GM21576 (cell line): ENCODE measurements at regions not wholly inside any gene's neighbourhood (a gene's known extent, or its start where the extent isn't known, plus 50 kb on each side); places are given as distances from the start of the nearest gene placed in this dataset.

Experiments
- ATAC-seq: cut with Tn5 transposase; IDR thresholded peaks from one replicate; pipeline ENCODE4 v1.9.1; 2021; ENCODE audit warnings: mild to moderate bottlenecking, moderate library complexity; ENCODE audit not compliant: unreplicated experiment

DNA sequence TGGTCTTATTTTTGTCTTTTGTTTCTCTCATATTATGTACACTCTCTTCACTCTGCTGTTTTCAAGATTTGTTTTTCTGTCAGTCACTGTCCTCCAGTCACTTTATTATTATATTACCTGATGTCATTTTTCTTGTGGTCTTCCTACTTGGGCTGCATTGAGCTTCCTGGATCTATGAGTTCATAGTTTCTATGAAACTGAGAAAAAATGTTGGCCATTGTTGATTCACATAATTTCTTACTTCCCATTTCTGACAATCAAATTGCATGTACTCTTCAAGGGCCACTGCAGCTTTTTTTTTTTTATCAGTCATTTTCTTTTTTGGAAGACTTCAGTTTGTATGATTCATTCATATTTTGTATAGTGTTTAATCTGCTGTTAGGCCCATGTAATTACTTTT is 1180.6 kb upstream of the GBE1 start:
- ATAC-seq = no peak

DNA sequence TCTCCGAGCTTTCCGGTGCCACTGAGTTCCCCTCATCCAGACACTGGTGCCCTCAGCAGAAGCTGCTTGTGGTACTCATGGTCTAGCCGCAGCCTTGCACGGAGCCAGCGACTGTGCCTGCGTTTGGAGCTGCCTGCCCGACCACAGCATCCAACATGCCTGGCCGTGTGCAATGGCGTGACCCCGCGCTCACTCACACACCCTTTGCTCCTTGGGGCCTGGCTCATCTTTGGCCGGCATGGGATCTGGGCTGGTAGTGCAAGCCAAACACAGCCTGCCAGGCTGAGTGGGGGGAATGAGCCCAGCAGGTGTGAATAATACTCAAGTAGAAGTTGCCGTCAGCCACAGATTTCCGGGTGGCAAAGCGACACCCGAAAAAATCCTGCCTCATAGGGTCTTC is 1178.7 kb upstream of the GBE1 start:
- no peak for ATAC-seq

DNA sequence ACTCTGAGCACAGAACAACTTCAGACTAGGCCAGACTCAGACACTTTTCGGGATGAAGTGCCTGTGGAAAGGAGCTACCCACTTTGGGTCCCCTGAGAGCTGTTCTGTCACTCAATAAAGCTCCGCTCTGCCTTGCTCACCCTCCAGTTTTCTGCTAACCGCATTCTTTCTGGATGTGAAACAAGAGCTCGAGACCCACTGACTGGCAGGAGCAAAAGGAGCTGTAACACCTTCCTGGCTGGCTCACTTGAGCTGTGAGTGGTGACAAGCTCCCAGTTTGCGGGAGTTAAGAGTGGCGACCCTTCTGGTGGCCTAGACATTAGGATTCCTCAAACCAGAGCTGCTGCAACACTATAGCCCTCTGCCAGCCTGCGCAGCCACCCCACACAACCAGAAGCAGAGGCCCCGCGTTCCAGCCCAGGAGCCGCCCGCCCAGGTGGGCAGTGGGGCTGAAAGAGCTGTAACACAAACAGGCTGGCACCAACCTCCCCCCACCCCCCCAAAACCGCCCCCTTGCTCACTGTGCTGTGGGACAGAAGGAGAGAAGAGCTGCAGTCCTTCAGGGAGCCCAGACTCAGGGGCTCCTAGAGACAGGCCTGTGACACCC is 1178.1 kb upstream of the GBE1 start:
- ATAC-seq = no peak

DNA sequence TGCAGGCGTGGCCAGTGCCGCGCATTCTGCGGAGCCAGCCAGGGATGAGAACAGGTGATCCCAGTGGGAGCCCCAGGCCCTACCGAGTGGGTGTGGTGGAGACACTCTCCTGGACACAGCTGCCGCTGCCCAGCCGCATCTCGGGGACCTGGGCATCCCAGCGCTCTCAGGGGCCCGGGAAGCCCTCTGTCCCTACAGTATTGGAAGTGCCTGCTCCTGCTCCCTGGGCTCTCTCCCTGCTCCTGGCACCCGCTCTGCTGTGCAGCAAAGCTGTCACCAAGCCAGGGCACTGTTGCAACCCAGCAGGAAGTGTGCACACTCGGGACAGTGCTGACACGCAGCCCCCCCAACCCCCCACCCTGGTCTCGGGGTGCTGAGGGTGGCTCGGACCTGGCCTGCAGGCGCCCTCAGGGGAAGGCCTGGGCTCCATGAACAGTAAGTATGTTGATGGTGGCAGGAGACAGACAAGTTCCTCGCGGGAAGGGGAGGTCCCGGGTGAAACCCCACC is 1177.4 kb upstream of the GBE1 start:
- ATAC-seq = no peak

DNA sequence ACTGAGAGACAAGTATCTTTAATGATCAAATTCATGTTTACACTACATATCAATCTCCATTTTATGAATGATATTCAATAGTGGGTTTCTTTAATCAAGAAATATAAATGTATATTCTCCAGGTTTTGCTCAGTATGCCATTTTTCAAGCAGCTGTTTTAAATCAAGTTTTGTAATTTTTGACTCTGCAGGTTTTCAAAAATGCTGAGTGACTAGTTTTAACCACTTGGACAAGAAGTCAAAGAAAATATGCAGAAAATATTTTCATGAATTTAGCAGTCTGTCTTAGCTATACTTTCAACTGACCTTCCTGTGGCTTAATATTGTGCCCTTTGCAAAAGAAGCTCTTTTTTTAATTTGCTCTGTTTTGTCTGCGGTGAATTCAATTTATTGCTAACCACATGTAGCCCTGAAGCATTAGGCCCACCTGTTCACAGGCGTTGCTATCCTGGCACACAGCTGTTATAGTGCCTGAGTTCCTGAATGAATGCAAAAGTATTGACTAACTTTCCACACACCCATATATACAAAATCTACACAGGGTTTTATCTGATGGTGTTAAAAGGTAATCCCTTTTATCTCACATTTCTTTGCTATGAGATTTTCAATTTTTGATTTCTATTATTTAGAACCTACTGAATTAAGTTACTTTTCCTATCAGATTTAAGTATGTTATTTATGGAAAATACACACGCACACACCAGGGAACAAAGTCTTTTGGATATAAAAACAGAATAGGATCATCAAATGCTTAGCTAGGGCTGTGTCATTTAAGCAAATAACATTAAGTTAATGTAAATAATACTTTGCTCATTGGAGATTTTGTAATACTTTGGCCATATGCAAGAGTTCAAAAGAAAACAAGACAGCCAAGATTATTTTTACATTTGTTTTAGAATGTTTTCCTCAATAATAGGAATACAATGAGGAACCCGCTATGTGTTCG is 1166.1 kb upstream of the GBE1 start:
- no peak for ATAC-seq

DNA sequence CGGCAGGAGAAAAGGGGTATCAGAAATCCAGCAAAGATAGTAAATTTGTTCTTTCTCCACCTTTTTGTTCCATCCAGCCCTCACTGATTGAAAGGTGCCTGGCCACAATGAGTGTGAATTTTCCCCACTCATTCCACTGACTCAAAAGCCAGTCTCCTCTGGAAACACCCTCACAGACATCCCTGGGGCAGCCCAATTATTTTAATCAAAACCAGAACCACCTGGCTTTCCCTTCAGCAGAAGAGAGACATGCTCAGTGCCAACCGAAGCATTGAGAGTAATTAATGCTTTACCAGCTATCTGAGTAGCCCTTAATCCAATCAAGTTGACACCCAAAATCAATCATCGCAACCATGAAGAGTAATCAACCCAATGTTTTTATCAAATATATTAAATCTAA is 1129.6 kb upstream of the GBE1 start:
- no peak for ATAC-seq

DNA sequence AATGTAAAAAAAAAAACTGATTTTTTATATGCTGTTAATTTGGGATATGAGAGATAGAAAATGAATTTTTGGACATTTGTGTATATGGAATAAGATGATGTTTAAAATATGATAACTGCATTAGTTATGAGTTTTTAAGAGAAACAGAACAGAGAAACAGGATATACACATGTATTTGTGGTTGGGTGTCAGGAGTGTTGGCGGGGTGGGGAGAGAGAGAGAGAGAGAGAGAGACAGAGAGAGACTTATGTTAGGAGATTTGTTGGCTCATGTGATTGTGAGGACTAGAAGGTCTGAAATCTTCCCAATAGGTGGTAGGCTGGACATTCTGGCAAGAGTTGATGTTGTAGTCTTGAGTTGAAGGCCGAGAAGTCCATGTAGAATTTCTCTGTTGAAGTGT is 1121.6 kb upstream of the GBE1 start:
- ATAC-seq = no peak

DNA sequence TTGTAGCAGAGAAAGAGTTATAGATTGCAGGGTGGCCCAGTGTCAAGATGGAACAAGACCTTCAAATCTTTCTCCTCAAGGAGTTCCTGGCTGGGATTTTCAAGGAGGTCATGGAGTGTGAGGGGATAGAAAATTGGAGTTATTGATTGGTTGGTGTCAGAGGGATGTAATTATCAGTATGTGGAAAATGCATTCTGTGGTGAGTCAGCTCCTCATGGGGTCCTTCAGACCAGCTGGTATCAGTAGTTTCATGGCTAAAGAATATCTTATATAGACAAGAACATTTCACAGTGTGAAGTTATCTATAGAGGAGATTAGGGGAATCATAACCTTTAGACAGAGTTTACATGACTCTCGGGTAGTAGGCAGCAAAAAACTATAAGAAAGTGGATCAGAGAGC is 1114.0 kb upstream of the GBE1 start:
- no peak for ATAC-seq

DNA sequence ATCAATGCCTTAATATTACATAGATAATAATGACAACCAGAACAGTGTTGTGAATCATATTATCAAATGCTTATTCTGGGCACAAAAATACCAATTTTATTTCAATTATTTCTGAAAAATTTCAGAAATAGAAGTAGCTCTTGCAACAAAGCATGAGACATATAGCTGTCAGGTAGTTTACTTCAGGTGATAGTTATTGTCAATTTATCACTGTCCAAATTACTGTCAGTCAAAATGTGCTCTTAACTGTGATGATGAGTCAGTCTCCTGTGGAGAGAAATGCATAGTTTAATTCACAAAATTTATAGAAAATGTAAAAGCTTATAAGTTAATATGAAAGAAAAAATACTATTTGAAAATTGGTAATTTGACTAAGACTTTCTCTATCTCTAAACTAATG is 1078.4 kb upstream of the GBE1 start:
- ATAC-seq = no peak

DNA sequence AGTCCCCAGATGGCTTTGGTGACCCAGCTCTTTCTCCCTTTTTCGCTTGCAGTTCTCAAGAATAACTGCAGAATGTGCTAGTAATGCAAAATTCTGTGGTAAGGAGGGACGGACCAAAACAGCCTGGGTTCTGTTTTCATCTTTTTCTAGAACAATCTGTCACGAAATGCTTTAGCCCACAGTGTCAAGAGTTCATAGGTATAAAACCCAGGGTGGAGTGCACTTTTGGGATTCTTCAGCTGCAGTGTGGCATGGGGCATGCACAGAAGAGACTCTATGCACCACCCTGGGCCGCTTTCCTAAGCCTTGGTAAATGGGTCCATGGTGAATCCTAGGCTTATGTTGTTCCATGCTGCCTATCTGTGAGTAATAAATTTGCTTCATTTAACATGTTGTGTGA is 1072.7 kb upstream of the GBE1 start:
- ATAC-seq = no peak

DNA sequence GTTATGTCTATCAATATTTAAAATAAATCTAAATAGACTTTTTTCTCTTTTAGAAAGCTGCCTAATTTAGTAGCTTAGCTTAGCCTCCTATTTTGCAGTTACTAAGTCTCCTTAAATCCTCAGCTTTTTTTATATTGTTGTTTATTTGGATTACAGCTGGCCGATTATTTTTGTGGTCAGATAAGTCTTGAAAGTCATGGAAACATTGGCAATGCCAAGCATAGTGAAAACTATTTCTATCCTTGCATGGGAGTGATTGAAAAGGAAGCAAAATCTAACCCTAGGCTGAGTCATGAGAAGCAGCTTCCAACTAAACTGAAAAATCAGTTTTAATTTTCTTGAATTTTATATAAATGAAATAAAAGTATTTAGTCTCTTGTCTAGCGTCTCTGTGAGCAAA is 1063.0 kb upstream of the GBE1 start:
- ATAC-seq = no peak

DNA sequence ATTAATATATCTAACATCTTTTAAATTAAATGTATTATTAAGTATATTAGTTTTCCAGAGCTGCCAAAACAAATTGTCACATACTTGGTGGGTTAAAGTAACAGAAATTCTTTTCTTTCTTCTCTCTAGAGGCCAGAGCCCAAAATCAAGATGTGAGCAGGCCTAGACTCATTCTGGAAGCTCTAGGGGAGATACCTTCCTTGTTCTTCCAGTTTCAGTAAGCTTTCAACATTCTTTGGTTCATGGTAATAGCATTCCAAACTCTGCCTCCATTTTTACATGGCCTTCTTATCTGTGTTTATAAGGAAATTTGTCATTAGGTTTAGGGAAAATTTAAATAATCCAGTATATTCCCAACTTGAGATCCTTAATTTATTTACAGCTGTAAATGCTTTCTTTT is 1054.6 kb upstream of the GBE1 start:
- ATAC-seq = no peak

DNA sequence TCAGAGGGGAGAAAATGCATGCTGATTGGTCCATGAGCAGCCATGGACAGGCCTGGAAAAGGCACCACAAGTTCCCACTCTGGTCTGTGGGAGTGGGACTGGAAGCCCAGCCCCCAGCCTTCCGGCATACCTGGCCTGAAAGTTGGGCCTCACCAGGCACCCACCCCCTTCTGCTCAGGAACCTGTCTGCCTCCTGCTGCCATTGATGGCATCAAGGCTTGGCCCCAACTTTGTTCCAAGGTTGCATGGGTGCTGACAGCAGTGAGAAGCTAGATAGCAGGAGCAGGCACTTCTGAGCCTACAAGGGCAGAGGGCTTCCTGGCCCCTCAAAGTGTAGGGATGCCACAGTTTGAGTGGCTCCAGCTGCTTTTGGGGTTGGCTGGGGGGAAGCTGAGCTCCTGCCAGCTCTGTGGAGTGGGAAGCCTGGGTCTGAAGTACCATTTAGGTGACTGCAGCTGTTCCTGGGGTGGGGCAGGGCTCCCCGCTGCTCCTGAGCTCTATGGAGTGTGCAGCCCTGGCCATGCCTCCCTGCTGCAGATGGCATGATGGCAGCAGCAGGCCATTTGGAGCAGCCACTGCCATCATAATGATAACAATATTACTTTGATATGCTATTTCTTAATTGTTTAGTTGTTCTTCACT is 1054.1 kb upstream of the GBE1 start:
- ATAC-seq = no peak

DNA sequence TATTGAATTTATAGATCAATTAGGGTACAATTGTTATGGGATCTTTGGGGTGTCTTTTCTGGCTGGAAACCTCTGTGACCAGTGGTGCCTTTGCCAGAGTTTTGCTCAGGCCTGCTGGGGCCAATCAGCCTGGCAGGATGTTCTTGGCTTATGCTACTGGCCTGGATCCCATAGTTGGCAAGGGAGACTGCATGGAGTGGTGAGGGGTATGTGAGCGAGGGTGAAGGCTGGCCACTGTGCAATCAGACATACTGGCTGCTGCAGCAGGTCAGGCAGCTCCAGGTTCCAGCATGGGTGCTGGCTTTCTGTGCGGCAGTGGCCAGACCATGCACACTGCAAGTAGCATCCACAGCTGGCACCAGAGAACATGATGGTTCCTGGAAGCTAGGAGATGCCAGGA is 1053.2 kb upstream of the GBE1 start:
- ATAC-seq = no peak

DNA sequence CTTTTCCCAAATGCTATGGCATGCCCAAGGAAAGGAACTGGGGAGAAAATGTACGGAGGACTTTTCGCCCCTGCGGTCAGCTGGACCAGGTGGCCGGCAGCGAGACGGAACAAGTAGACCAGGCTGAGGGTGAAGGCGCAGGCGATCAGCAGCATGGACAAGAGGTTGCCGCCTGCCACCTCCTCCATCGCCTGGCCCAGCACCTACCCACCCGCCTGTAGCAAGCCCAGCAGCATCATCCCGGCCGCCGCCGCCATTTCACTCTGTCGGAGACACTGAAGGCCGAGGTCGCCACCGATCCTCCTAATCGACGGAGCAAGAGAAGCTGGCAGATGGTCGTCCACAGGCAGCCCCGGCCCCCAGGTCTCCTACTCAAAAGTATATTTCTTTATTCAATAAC is 1046.3 kb upstream of the GBE1 start:
- no peak for ATAC-seq

DNA sequence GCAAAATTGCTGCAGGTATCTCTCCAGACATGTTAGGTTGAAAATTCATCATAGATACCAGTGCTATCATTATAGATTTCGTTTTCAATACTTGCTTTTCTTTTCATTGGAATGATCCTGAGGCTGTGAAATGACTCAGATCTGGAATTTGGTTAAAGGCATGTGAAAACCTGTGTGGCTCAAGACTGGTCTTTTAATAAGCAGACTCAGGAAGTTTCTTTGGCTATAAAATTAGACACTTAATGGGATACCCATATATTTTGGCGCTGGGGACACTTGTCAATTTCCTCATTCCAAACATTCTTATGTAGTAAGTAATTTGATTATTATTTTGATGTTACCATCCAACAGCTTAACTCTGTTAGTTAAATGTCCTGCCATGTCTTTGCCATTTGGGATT is 1041.1 kb upstream of the GBE1 start:
- no peak for ATAC-seq

DNA sequence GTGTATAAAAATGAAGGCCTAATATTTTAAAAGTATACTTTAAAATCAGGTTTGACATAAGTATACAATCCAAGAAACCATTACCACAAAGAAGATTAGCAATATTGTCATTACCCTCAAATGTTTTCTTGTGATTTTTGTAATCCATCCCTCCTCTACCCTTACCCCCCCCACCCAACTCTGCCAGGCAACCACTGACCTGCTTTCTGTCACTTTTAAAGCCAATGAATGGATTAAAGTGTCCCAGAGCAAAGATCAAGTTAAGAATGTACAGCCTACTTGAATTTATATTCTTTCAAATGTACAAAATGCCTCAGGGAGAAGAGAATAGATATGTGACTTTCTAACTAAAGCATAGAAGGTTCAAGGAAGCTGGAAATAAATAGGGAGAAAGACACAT is 1038.8 kb upstream of the GBE1 start:
- ATAC-seq = no peak

DNA sequence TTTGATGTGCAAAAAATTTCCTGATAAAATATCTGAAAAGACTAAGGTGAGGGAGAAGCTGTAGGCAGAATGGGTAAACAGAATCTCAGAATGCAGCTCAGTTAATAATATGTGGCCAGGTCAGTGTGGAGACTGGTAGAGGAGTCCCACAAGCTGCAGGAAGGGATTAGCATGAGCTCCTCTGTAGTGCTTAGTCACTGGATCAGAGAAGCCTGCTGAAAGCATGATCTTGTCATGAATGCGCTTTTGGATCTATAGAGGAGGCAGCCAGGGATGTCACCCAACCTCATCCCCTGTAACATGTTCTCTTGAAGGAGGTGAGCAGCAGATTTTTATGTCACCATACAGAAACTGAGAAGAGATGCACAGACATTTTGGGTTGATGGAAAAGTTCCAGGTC is 1035.3 kb upstream of the GBE1 start:
- no peak for ATAC-seq

DNA sequence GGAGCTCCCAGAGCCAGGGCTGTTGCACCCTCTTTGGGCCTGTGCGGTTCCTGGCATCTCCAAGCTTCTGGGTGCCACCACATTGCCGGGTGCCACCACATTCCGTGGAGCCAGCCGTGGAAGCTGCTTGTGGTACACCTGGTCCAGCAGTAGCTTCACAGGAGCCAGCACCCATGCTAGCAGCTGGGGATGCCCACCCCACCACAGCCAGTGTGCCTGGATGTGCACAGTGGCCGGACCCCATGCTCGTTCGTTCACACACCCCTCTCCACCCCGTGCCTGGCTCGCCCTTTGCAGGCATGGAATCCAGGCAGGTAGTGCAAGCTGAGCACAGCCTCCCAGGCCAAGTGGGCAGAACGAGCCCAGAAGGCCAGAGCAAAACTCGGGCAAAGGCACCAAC is 1029.8 kb upstream of the GBE1 start:
- no peak for ATAC-seq

DNA sequence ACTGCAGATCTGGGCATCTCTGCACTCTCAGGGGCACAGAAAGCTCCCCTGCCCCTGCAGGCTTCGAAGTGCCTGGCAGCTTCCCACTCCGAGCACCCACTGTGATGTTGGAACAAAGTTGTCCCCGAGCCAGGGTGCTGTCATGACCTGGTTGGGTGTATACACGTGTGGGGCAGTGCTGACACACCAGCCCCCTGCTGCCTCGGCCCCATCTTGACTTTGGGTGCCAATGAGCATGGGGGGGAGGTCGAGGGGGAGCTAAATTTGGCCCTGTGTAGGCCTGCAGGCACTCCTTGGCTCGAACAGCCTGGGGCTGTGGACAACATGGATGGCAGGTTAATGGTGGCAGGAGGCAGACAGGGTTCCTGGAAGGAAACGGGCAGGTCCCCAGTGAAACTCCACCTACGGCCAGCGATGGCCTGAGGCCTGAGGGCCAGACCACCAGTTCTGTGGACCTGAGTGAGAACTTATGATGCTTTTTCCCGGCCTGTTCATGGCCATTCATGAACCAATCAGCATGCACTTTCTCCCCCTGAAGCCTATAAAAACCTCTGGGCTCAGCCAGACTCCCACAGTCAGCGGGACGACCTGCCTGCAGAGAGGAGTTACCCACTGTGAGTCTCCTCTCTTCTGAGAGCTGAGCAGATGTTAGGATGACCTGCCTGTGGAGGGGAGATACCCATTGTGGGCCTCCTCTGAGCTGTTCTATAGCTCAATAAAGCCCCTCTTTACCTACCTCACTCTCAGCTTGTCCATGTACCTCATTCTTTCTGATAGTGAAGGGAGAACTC is 1029.1 kb upstream of the GBE1 start:
- no peak for ATAC-seq

DNA sequence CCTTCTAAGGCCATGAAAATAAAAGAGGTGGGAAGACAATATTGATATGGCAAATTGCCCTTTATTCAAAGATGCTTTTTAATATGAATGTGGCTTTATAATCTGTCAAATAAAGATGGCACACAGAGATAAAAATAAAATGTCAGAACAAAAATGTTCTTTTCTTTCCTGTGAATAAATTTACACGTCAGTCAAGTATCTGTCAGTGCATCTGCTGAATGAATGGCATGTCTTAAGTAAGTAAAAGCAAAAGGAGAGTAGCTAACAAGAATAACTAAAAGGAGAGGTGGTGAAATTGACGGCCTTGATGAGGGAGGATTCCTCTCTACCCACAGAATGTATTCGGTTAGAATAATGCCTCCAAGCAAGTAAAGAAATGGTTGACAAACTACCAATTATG is 1021.7 kb upstream of the GBE1 start:
- no peak for ATAC-seq
